ENCODE measurements at regions not wholly inside any gene's neighbourhood (a gene's known extent, or its start where the extent isn't known, plus 50 kb on each side); places are given as distances from the start of the nearest gene placed in this dataset.

- no peaks in the 10 kb centered on the region for H3F3A ChIP-seq (replicated peaks; ENCODE audit: insufficient read depth)
- WGBS (ENCODE audit: low lambda C conversion rate) = 86% methylated on average over 6 of the region's 6 CpGs
- TF ChIP-seq RAD21 (IDR thresholded peaks at IDR 0.05; ENCODE audit: low read length) = peak; percentile 12; the same call in 1 of the 2 replicates
- no peak for TF ChIP-seq FOSL2 (IDR thresholded peaks at IDR 0.05; ENCODE audit: borderline replicate concordance, low read depth)
- TF ChIP-seq CTCF (IDR thresholded peaks at IDR 0.05) = peak; percentile 22; the same call in 1 of the 2 replicates
- ChIA-PET POLR2A (no interaction called here), CTCF (interaction anchor here (0.7 to 2.2 kb wide), 6 partner anchors 9 to 307 kb away, joined by 3 to 6 read pairs (median 4); no protein-coding TSS in a partner anchor)
- H3K36me3 ChIP-seq (replicated peaks in 1 of 2; ENCODE audit: control insufficient read depth in 1 of 2, insufficient read depth in 2 of 2, low read length in 1 of 2) = no peaks in the 10 kb centered on the region
- no peaks in the 10 kb centered on the region for H3K4me1 ChIP-seq (ENCODE audit: control insufficient read depth in 1 of 2, insufficient read depth in 2 of 2, low read depth in 1 of 2, low read length in 1 of 2)
- no peak overlapping the region for H3K4me3 ChIP-seq (ENCODE audit: low read depth in 2 of 2, low read length in 1 of 2)
- no peaks in the 10 kb centered on the region for H3K9me3 ChIP-seq
- no peaks in the 10 kb centered on the region for H3K27me3 ChIP-seq (ENCODE audit: insufficient read depth)
- no peaks in the 10 kb centered on the region for H3K9me2 ChIP-seq
- H3K27ac ChIP-seq (ENCODE audit: low read depth in 2 of 2, low read length in 1 of 2) = no peak overlapping the region
- no peak overlapping the region for H2AFZ ChIP-seq (ENCODE audit: low read depth)
- no peak overlapping the region for H3K4me2 ChIP-seq
- H3K79me2 ChIP-seq (ENCODE audit: insufficient read depth) = no peaks in the 10 kb centered on the region
- no peaks in the 10 kb centered on the region for H4K20me1 ChIP-seq (ENCODE audit: insufficient read depth)
- H3K9ac ChIP-seq = no peak overlapping the region
- peak; percentile 12 for DNase-seq
Observed at GRCh38 chr9:99563364-99563763, 258.3 kb upstream of the NR4A3 start.

GRCh38 chr9:99565203-99565602 is 256.5 kb upstream of the NR4A3 start:
- CTCF ChIA-PET = interaction anchor here (1.4 to 2.2 kb wide), 2 partner anchors 12 to 19 kb away, joined by 3 to 5 read pairs; no protein-coding TSS in a partner anchor
- Histone ChIP-seq H3K4me2 (no peak overlapping the region), H3K9me2 (no peaks in the 10 kb centered on the region), H2AFZ (ENCODE audit: low read depth) (no peak overlapping the region), H4K20me1 (ENCODE audit: insufficient read depth) (no peaks in the 10 kb centered on the region), H3F3A (replicated peaks; ENCODE audit: insufficient read depth) (no peaks in the 10 kb centered on the region), H3K9me3 (no peaks in the 10 kb centered on the region), H3K27me3 (ENCODE audit: insufficient read depth) (no peaks in the 10 kb centered on the region), H3K27ac (ENCODE audit: low read depth in 2 of 2, low read length in 1 of 2) (no peak overlapping the region), H3K79me2 (ENCODE audit: insufficient read depth) (no peaks in the 10 kb centered on the region), H3K4me1 (ENCODE audit: control insufficient read depth in 1 of 2, insufficient read depth in 2 of 2, low read depth in 1 of 2, low read length in 1 of 2) (no peaks in the 10 kb centered on the region), H3K36me3 (replicated peaks in 1 of 2; ENCODE audit: control insufficient read depth in 1 of 2, insufficient read depth in 2 of 2, low read length in 1 of 2) (no peaks in the 10 kb centered on the region), H3K9ac (no peak overlapping the region), H3K4me3 (ENCODE audit: low read depth in 2 of 2, low read length in 1 of 2) (no peak overlapping the region)
- POLR2A ChIA-PET = no interaction called here
- no peak for DNase-seq
- WGBS (ENCODE audit: low lambda C conversion rate) = 70% methylated on average over 8 of the region's 8 CpGs
- no peak for TF ChIP-seq ZBTB33 (IDR thresholded peaks at IDR 0.05; ENCODE audit: borderline replicate concordance, low read depth)
- TF ChIP-seq CTCF (IDR thresholded peaks at IDR 0.05) = no peak
- no peak for TF ChIP-seq EP300 (IDR thresholded peaks at IDR 0.05; ENCODE audit: borderline replicate concordance in 1 of 2, low read depth in 1 of 2, low read length in 1 of 2)
- no peak for TF ChIP-seq GATA2 (CRISPR knock-in tag; IDR thresholded peaks at IDR 0.05)
- TF ChIP-seq RCOR1 (IDR thresholded peaks at IDR 0.05; ENCODE audit: low read length) = no peak
